GM23338 (cell line): ENCODE measurements at regions not wholly inside any gene's neighbourhood (a gene's known extent, or its start where the extent isn't known, plus 50 kb on each side); places are given as distances from the start of the nearest gene placed in this dataset.

Source experiments
- ATAC-seq: fragments of 200-7000 bp; cut with Tn5 transposase; 3 replicates; pipeline ENCODE4 v1.9.1; 2020
- DNase-seq: peaks from one replicate; pipeline ENCODE4 v3.0.0-alpha.2; 2015; ENCODE audit warnings: low spot score
- H2AFZ ChIP-seq: fragments of 200-600 bp; sonication (generic); 2 replicates; pipeline ENCODE4 v1.8.0; 2016; ENCODE audit warnings: antibody characterized with exemption, mild to moderate bottlenecking, moderate library complexity
- H3F3A ChIP-seq: fragments of 200-600 bp; sonication (generic); replicated peaks from 2 replicates; pipeline ENCODE4 v1.8.0; 2017; ENCODE audit warnings: antibody characterized with exemption, mixed run types, low read depth
- H3K27ac ChIP-seq: fragments of 200-600 bp; sonication (generic); 2 replicates; pipeline ENCODE4 v1.6.1; 2016; ENCODE audit warnings: low read depth
- H3K27me3 ChIP-seq: fragments of 200-600 bp; sonication (generic); 2 replicates; pipeline ENCODE4 v1.8.0; 2016; ENCODE audit warnings: mild to moderate bottlenecking, mixed run types, moderate library complexity; ENCODE audit not compliant: insufficient read depth
- H3K36me3 ChIP-seq: fragments of 200-600 bp; sonication (generic); 2 replicates; pipeline ENCODE4 v1.8.0; 2016; ENCODE audit warnings: mild to moderate bottlenecking; ENCODE audit not compliant: insufficient read depth
- H3K4me1 ChIP-seq: fragments of 200-600 bp; sonication (generic); 2 replicates; pipeline ENCODE4 v1.8.0; 2016; ENCODE audit warnings: mild to moderate bottlenecking, moderate library complexity; ENCODE audit not compliant: insufficient read depth
- H3K4me2 ChIP-seq: fragments of 200-600 bp; sonication (generic); 2 replicates; pipeline ENCODE4 v1.7.1; 2017; ENCODE audit warnings: mixed run types
- H3K4me3 ChIP-seq: fragments of 200-600 bp; sonication (generic); 2 replicates; pipeline ENCODE4 v1.6.1; 2016; ENCODE audit warnings: mixed run types
- H3K79me2 ChIP-seq: fragments of 200-600 bp; sonication (generic); replicated peaks from 2 replicates; pipeline ENCODE4 v1.8.0; 2017; ENCODE audit warnings: mild to moderate bottlenecking; ENCODE audit not compliant: insufficient read depth
- H3K9me2 ChIP-seq: fragments of 200-600 bp; sonication (generic); 2 replicates; pipeline ENCODE4 v1.8.0; 2017; ENCODE audit not compliant: insufficient read depth
- H4K20me1 ChIP-seq: fragments of 200-600 bp; sonication (generic); replicated peaks from 2 replicates; pipeline ENCODE4 v1.8.0; 2017; ENCODE audit warnings: mild to moderate bottlenecking; ENCODE audit not compliant: insufficient read depth
- H3K27ac Mint-ChIP-seq: 2 replicates; pipeline ENCODE4 v1.8.0; 2020; ENCODE audit warnings: inconsistent platforms, mild to moderate bottlenecking, moderate library complexity, mixed read lengths
- H3K27me3 Mint-ChIP-seq: 3 replicates; pipeline ENCODE4 v1.8.0; 2022; ENCODE audit warnings: low read depth, mild to moderate bottlenecking, moderate library complexity, mixed read lengths, inconsistent platforms; ENCODE audit not compliant: insufficient read depth, poor library complexity
- H3K36me3 Mint-ChIP-seq: 3 replicates; pipeline ENCODE4 v1.8.0; 2021; ENCODE audit warnings: low read depth, mild to moderate bottlenecking, inconsistent platforms, moderate library complexity, mixed read lengths
- H3K4me1 Mint-ChIP-seq: 3 replicates; pipeline ENCODE4 v1.8.0; 2020; ENCODE audit warnings: mild to moderate bottlenecking, inconsistent platforms, mixed read lengths
- H3K4me3 Mint-ChIP-seq: 3 replicates; pipeline ENCODE4 v1.8.0; 2021; ENCODE audit warnings: moderate library complexity, mild to moderate bottlenecking, inconsistent platforms, mixed read lengths
- H3K9me3 Mint-ChIP-seq: 3 replicates; pipeline ENCODE4 v1.8.0; 2020; ENCODE audit warnings: moderate library complexity, mild to moderate bottlenecking, inconsistent platforms, mixed read lengths
- EZH2phosphoT487 ChIP-seq: fragments of 200-600 bp; sonication (generic); IDR thresholded peaks from one replicate; pipeline ENCODE4 v1.8.1; 2018; ENCODE audit warnings: antibody characterized with exemption; ENCODE audit not compliant: unreplicated experiment
- NANOG ChIP-seq: IDR thresholded peaks from 2 replicates; pipeline ENCODE4 v1.6.1; 2016; ENCODE audit warnings: antibody characterized with exemption, borderline replicate concordance
- STAT1 ChIP-seq: IDR thresholded peaks from one replicate; pipeline ENCODE4 v1.6.1; 2016; ENCODE audit warnings: antibody characterized with exemption; ENCODE audit not compliant: unreplicated experiment
- ZNF114 ChIP-seq: fragments of 250-450 bp; sonication (Bioruptor Pico); IDR thresholded peaks from 2 replicates; pipeline ENCODE4 v1.5.0; 2020; ENCODE audit warnings: mild to moderate bottlenecking, moderate library complexity
- ZNF331 ChIP-seq: fragments of 250-450 bp; sonication (Bioruptor Pico); IDR thresholded peaks from 2 replicates; pipeline ENCODE4 v1.5.0; 2020; ENCODE audit warnings: low read depth, mild to moderate bottlenecking, moderate library complexity
- TF ChIP-seq, protein P1 (sequence below): fragments of 250-450 bp; sonication (Bioruptor Pico); IDR thresholded peaks from 2 replicates; pipeline ENCODE4 v1.5.0; 2020; ENCODE audit warnings: mild to moderate bottlenecking, moderate library complexity
- TF ChIP-seq, protein P2 (sequence below): IDR thresholded peaks from one replicate; pipeline ENCODE4 v1.6.1; 2018; ENCODE audit warnings: antibody characterized with exemption; ENCODE audit not compliant: unreplicated experiment
- TF ChIP-seq, protein P3 (sequence below): IDR thresholded peaks from 2 replicates; pipeline ENCODE4 v1.6.1; 2016; ENCODE audit warnings: antibody characterized with exemption

DNA sequence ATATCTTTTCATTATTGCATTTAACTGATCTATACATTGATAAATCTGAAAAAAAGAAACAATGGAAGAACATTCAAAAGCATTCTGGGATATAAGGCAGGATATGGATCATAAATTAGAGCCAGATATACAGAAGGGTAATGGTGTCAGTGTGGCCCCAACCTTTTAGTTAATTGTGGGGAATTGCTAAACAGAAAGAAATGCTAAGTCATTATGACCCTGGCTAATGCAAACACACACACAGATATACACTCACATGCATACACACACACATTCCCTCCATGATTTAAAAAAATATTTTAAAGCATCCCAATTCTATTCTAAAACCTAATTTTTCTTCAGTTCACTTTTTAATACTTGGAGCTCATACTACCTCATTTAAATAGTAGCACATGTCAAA, 404.5 kb downstream of the BCAT1 start:
- no peaks in the 10 kb centered on the region for H3K27me3 Mint-ChIP-seq
- Histone ChIP-seq H3K27me3 (no peaks in the 10 kb centered on the region), H3K4me1 (no peaks in the 10 kb centered on the region; the same call in 1 of the 2 replicates), H3K27ac (no peak overlapping the region), H4K20me1 (no peaks in the 10 kb centered on the region), H3K36me3 (no peaks in the 10 kb centered on the region), H3F3A (no peaks in the 10 kb centered on the region), H3K79me2 (no peaks in the 10 kb centered on the region), H3K4me2 (no peak overlapping the region), H3K4me3 (no peak overlapping the region), H3K9me2 (0 out of 2 replicates have a peak, but pooled peaks cover 5% of the 10 kb centered on the region), H2AFZ (no peak overlapping the region)
- H3K9me3 Mint-ChIP-seq = no peaks in the 10 kb centered on the region
- TF ChIP-seq NANOG = no peak
- DNase-seq = no peak
- no peak for ATAC-seq
- no peak overlapping the region for H3K27ac Mint-ChIP-seq
- no peaks in the 10 kb centered on the region for H3K36me3 Mint-ChIP-seq
- peaks cover 2% of the 10 kb centered on the region; the same call in 1 of the 3 replicates for H3K4me1 Mint-ChIP-seq
- H3K4me3 Mint-ChIP-seq = no peak overlapping the region

DNA sequence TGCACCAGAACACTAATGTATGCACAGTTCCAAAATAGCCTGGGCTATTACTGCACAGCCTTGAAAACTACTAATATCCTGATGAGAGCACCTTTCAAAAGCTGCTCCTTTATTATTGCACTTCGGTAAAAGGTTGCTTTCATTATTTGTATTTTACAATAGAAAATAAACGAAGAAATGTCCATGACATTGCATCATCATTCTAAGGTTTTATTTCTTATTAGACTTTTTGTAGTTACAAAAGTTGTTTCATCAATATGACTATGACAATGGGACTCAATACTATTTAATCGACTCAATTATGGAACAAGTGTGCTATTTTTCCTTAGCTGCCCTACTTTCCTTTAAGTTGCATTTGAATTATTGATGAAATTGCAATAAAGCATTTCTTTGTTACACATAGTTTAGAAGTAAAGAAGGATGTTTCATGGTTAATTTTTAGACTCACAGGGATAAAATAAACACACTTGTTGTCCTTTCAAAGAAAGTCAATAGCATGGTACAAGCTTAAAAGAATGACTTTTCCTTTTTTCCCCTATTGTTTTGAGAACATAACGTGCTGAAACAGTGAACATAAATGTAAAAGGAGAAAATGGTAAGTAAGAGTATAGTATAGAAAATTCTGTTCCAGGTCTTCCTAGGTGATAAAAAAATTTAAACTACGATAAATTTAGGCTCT, 407.6 kb downstream of the BCAT1 start:
- Histone ChIP-seq H3K79me2 (no peaks in the 10 kb centered on the region), H3K9me2 (no peaks in the 10 kb centered on the region), H3K4me2 (no peak overlapping the region)

More for the DNA sequence above, 407.6 kb downstream of the BCAT1 start:
- Histone ChIP-seq H3F3A (no peaks in the 10 kb centered on the region), H3K27ac (no peak overlapping the region), H3K4me1 (peaks cover under 1% of the 10 kb centered on the region; the same call in 1 of the 2 replicates), H3K4me3 (no peak overlapping the region), H3K36me3 (no peaks in the 10 kb centered on the region), H3K27me3 (no peaks in the 10 kb centered on the region), H4K20me1 (no peaks in the 10 kb centered on the region), H2AFZ (no peak overlapping the region)
- no peak overlapping the region for H3K27ac Mint-ChIP-seq
- no peaks in the 10 kb centered on the region for H3K9me3 Mint-ChIP-seq
- H3K36me3 Mint-ChIP-seq = no peaks in the 10 kb centered on the region
- TF ChIP-seq ZNF114 (CRISPR knock-in tag) (no peak), EZH2phosphoT487 (no peak), NANOG (no peak), ZNF331 (no peak), STAT1 (no peak)
- TF ChIP-seq, protein P1, sequence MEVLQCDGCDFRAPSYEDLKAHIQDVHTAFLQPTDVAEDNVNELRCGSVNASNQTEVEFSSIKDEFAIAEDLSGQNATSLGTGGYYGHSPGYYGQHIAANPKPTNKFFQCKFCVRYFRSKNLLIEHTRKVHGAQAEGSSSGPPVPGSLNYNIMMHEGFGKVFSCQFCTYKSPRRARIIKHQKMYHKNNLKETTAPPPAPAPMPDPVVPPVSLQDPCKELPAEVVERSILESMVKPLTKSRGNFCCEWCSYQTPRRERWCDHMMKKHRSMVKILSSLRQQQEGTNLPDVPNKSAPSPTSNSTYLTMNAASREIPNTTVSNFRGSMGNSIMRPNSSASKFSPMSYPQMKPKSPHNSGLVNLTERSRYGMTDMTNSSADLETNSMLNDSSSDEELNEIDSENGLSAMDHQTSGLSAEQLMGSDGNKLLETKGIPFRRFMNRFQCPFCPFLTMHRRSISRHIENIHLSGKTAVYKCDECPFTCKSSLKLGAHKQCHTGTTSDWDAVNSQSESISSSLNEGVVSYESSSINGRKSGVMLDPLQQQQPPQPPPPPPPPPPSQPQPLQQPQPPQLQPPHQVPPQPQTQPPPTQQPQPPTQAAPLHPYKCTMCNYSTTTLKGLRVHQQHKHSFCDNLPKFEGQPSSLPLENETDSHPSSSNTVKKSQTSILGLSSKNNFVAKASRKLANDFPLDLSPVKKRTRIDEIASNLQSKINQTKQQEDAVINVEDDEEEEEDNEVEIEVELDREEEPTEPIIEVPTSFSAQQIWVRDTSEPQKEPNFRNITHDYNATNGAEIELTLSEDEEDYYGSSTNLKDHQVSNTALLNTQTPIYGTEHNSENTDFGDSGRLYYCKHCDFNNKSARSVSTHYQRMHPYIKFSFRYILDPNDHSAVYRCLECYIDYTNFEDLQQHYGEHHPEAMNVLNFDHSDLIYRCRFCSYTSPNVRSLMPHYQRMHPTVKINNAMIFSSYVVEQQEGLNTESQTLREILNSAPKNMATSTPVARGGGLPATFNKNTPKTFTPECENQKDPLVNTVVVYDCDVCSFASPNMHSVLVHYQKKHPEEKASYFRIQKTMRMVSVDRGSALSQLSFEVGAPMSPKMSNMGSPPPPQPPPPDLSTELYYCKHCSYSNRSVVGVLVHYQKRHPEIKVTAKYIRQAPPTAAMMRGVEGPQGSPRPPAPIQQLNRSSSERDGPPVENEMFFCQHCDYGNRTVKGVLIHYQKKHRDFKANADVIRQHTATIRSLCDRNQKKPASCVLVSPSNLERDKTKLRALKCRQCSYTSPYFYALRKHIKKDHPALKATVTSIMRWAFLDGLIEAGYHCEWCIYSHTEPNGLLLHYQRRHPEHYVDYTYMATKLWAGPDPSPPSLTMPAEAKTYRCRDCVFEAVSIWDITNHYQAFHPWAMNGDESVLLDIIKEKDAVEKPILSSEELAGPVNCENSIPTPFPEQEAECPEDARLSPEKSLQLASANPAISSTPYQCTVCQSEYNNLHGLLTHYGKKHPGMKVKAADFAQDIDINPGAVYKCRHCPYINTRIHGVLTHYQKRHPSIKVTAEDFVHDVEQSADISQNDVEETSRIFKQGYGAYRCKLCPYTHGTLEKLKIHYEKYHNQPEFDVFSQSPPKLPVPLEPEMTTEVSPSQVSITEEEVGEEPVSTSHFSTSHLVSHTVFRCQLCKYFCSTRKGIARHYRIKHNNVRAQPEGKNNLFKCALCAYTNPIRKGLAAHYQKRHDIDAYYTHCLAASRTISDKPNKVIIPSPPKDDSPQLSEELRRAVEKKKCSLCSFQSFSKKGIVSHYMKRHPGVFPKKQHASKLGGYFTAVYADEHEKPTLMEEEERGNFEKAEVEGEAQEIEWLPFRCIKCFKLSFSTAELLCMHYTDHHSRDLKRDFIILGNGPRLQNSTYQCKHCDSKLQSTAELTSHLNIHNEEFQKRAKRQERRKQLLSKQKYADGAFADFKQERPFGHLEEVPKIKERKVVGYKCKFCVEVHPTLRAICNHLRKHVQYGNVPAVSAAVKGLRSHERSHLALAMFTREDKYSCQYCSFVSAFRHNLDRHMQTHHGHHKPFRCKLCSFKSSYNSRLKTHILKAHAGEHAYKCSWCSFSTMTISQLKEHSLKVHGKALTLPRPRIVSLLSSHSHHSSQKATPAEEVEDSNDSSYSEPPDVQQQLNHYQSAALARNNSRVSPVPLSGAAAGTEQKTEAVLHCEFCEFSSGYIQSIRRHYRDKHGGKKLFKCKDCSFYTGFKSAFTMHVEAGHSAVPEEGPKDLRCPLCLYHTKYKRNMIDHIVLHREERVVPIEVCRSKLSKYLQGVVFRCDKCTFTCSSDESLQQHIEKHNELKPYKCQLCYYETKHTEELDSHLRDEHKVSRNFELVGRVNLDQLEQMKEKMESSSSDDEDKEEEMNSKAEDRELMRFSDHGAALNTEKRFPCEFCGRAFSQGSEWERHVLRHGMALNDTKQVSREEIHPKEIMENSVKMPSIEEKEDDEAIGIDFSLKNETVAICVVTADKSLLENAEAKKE (CRISPR knock-in tag) = no peak
- TF ChIP-seq, protein P2, sequence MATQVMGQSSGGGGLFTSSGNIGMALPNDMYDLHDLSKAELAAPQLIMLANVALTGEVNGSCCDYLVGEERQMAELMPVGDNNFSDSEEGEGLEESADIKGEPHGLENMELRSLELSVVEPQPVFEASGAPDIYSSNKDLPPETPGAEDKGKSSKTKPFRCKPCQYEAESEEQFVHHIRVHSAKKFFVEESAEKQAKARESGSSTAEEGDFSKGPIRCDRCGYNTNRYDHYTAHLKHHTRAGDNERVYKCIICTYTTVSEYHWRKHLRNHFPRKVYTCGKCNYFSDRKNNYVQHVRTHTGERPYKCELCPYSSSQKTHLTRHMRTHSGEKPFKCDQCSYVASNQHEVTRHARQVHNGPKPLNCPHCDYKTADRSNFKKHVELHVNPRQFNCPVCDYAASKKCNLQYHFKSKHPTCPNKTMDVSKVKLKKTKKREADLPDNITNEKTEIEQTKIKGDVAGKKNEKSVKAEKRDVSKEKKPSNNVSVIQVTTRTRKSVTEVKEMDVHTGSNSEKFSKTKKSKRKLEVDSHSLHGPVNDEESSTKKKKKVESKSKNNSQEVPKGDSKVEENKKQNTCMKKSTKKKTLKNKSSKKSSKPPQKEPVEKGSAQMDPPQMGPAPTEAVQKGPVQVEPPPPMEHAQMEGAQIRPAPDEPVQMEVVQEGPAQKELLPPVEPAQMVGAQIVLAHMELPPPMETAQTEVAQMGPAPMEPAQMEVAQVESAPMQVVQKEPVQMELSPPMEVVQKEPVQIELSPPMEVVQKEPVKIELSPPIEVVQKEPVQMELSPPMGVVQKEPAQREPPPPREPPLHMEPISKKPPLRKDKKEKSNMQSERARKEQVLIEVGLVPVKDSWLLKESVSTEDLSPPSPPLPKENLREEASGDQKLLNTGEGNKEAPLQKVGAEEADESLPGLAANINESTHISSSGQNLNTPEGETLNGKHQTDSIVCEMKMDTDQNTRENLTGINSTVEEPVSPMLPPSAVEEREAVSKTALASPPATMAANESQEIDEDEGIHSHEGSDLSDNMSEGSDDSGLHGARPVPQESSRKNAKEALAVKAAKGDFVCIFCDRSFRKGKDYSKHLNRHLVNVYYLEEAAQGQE = no peak
- TF ChIP-seq, protein P3, sequence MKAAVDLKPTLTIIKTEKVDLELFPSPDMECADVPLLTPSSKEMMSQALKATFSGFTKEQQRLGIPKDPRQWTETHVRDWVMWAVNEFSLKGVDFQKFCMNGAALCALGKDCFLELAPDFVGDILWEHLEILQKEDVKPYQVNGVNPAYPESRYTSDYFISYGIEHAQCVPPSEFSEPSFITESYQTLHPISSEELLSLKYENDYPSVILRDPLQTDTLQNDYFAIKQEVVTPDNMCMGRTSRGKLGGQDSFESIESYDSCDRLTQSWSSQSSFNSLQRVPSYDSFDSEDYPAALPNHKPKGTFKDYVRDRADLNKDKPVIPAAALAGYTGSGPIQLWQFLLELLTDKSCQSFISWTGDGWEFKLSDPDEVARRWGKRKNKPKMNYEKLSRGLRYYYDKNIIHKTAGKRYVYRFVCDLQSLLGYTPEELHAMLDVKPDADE = no peak
- peaks cover 8% of the 10 kb centered on the region; the same call in 2 of the 3 replicates for H3K4me1 Mint-ChIP-seq
- no peak overlapping the region for H3K4me3 Mint-ChIP-seq
- ATAC-seq = no peak
- no peak for DNase-seq
- no peaks in the 10 kb centered on the region for H3K27me3 Mint-ChIP-seq
